ENCODE measurements at regions not wholly inside any gene's neighbourhood (a gene's known extent, or its start where the extent isn't known, plus 50 kb on each side); places are given as distances from the start of the nearest gene placed in this dataset.
"Not testable (repeated sequence)": the region's sequence is repeated elsewhere in the genome, so short reads cannot be mapped to it uniquely, and the experiment has no call there.

- no peak for ATAC-seq
- Mint-ChIP-seq H3K4me1 (ENCODE audit: low read depth) (no peaks in the 10 kb centered on the region), H3K9me3 (no peaks in the 10 kb centered on the region), H3K36me3 (ENCODE audit: insufficient read depth) (no peaks in the 10 kb centered on the region), H3K4me3 (no peak overlapping the region), H3K27me3 (ENCODE audit: low read depth) (peaks cover 12% of the 10 kb centered on the region)
- DNase-seq: no peak
Measured at GRCh38 chr2:176978921-176979320, 233.7 kb upstream of the HNRNPA3 start.

- no peak for ATAC-seq
- H3K27me3 Mint-ChIP-seq (ENCODE audit: low read depth): peaks cover 9% of the 10 kb centered on the region
- no peaks in the 10 kb centered on the region for H3K4me1 Mint-ChIP-seq (ENCODE audit: low read depth)
- no peak for DNase-seq
- no peaks in the 10 kb centered on the region for H3K9me3 Mint-ChIP-seq
- no peak overlapping the region for H3K4me3 Mint-ChIP-seq
- H3K36me3 Mint-ChIP-seq (ENCODE audit: insufficient read depth): no peaks in the 10 kb centered on the region
Measured at GRCh38 chr2:176979981-176980710, 232.4 kb upstream of the HNRNPA3 start.

GRCh38 chr2:176984987-176985386 is 227.6 kb upstream of the HNRNPA3 start:
- H3K27me3 Mint-ChIP-seq (ENCODE audit: low read depth): peaks cover 8% of the 10 kb centered on the region
- H3K9me3 Mint-ChIP-seq: no peaks in the 10 kb centered on the region
- DNase-seq (no peak), ATAC-seq (no peak)
- H3K4me1 Mint-ChIP-seq (ENCODE audit: low read depth): no peaks in the 10 kb centered on the region
- no peaks in the 10 kb centered on the region for H3K36me3 Mint-ChIP-seq (ENCODE audit: insufficient read depth)
- H3K4me3 Mint-ChIP-seq: no peak overlapping the region

GRCh38 chr2:176985871-176986270 is 226.7 kb upstream of the HNRNPA3 start:
- Mint-ChIP-seq H3K4me3 (no peak overlapping the region), H3K9me3 (no peaks in the 10 kb centered on the region), H3K27me3 (ENCODE audit: low read depth) (peaks cover 8% of the 10 kb centered on the region), H3K4me1 (ENCODE audit: low read depth) (no peaks in the 10 kb centered on the region), H3K36me3 (ENCODE audit: insufficient read depth) (no peaks in the 10 kb centered on the region)
- DNase-seq: no peak
- ATAC-seq: no peak

GRCh38 chr2:176986487-176986886 is 226.1 kb upstream of the HNRNPA3 start:
- Mint-ChIP-seq H3K36me3 (ENCODE audit: insufficient read depth) (no peaks in the 10 kb centered on the region), H3K4me3 (no peak overlapping the region), H3K9me3 (no peaks in the 10 kb centered on the region), H3K4me1 (ENCODE audit: low read depth) (no peaks in the 10 kb centered on the region), H3K27me3 (ENCODE audit: low read depth) (peaks cover 10% of the 10 kb centered on the region)
- ATAC-seq (no peak), DNase-seq (no peak)

- Mint-ChIP-seq H3K4me3 (no peak overlapping the region), H3K27me3 (ENCODE audit: low read depth) (peaks cover 9% of the 10 kb centered on the region), H3K9me3 (no peaks in the 10 kb centered on the region), H3K4me1 (ENCODE audit: low read depth) (peaks cover 4% of the 10 kb centered on the region), H3K36me3 (ENCODE audit: insufficient read depth) (no peaks in the 10 kb centered on the region)
- ATAC-seq (no peak), DNase-seq (no peak)
Measured at GRCh38 chr2:176991411-176991810, 221.2 kb upstream of the HNRNPA3 start.

GRCh38 chr2:176997074-176997791 is 215.4 kb upstream of the HNRNPA3 start:
- no peak for DNase-seq
- Mint-ChIP-seq H3K9me3 (no peaks in the 10 kb centered on the region), H3K4me3 (no peak overlapping the region), H3K36me3 (ENCODE audit: insufficient read depth) (no peaks in the 10 kb centered on the region), H3K27me3 (ENCODE audit: low read depth) (peaks cover 9% of the 10 kb centered on the region), H3K4me1 (ENCODE audit: low read depth) (peaks cover 24% of the 10 kb centered on the region)
- ATAC-seq: peak; percentile 78 to 81

- DNase-seq (no peak), ATAC-seq (no peak)
- peaks cover 7% of the 10 kb centered on the region for H3K27me3 Mint-ChIP-seq (ENCODE audit: low read depth)
- H3K4me1 Mint-ChIP-seq (ENCODE audit: low read depth): peaks cover 24% of the 10 kb centered on the region
- H3K4me3 Mint-ChIP-seq: no peak overlapping the region
- H3K36me3 Mint-ChIP-seq (ENCODE audit: insufficient read depth): no peaks in the 10 kb centered on the region
- no peaks in the 10 kb centered on the region for H3K9me3 Mint-ChIP-seq
Measured at GRCh38 chr2:176997792-176998169, 214.8 kb upstream of the HNRNPA3 start.

- ATAC-seq: peak in 1 of 2 donors; percentile 49
- H3K36me3 Mint-ChIP-seq (ENCODE audit: insufficient read depth): no peaks in the 10 kb centered on the region
Measured at GRCh38 chr2:176999301-176999700, 213.3 kb upstream of the HNRNPA3 start.

GRCh38 chr2:177000061-177000714 is 212.4 kb upstream of the HNRNPA3 start:
- H3K9me3 Mint-ChIP-seq: no peaks in the 10 kb centered on the region
- H3K4me3 Mint-ChIP-seq: no peak overlapping the region
- no peaks in the 10 kb centered on the region for H3K36me3 Mint-ChIP-seq (ENCODE audit: insufficient read depth)
- H3K27me3 Mint-ChIP-seq (ENCODE audit: low read depth): peaks cover 6% of the 10 kb centered on the region
- DNase-seq: no peak
- peaks cover 24% of the 10 kb centered on the region for H3K4me1 Mint-ChIP-seq (ENCODE audit: low read depth)
- ATAC-seq: no peak

More at GRCh38 chr2:176999301-176999700, 213.3 kb upstream of the HNRNPA3 start:
- H3K4me1 Mint-ChIP-seq (ENCODE audit: low read depth): peaks cover 24% of the 10 kb centered on the region
- H3K4me3 Mint-ChIP-seq: no peak overlapping the region
- DNase-seq: no peak
- peaks cover 6% of the 10 kb centered on the region for H3K27me3 Mint-ChIP-seq (ENCODE audit: low read depth)
- H3K9me3 Mint-ChIP-seq: no peaks in the 10 kb centered on the region

GRCh38 chr2:177000715-177001072 is 211.9 kb upstream of the HNRNPA3 start:
- no peak for DNase-seq
- H3K4me1 Mint-ChIP-seq (ENCODE audit: low read depth): peaks cover 24% of the 10 kb centered on the region
- H3K27me3 Mint-ChIP-seq (ENCODE audit: low read depth): peaks cover 6% of the 10 kb centered on the region
- H3K36me3 Mint-ChIP-seq (ENCODE audit: insufficient read depth): no peaks in the 10 kb centered on the region
- no peaks in the 10 kb centered on the region for H3K9me3 Mint-ChIP-seq
- no peak for ATAC-seq
- no peak overlapping the region for H3K4me3 Mint-ChIP-seq

GRCh38 chr2:177001334-177001733 is 211.3 kb upstream of the HNRNPA3 start:
- Mint-ChIP-seq H3K36me3 (ENCODE audit: insufficient read depth) (no peaks in the 10 kb centered on the region), H3K4me1 (ENCODE audit: low read depth) (peaks cover 20% of the 10 kb centered on the region), H3K27me3 (ENCODE audit: low read depth) (peaks cover 6% of the 10 kb centered on the region), H3K4me3 (no peak overlapping the region), H3K9me3 (no peaks in the 10 kb centered on the region)
- no peak for DNase-seq
- ATAC-seq: no peak

- Mint-ChIP-seq H3K4me3 (no peak overlapping the region), H3K27me3 (ENCODE audit: low read depth) (peaks cover 8% of the 10 kb centered on the region), H3K9me3 (no peaks in the 10 kb centered on the region), H3K36me3 (ENCODE audit: insufficient read depth) (no peaks in the 10 kb centered on the region), H3K4me1 (ENCODE audit: low read depth) (peaks cover 10% of the 10 kb centered on the region)
- DNase-seq (no peak), ATAC-seq (no peak)
Measured at GRCh38 chr2:177002983-177003382, 209.6 kb upstream of the HNRNPA3 start.

GRCh38 chr2:177007726-177008125 is 204.9 kb upstream of the HNRNPA3 start:
- not testable (repeated sequence) for H3K4me3 Mint-ChIP-seq; H3K27me3 Mint-ChIP-seq (ENCODE audit: low read depth); H3K9me3 Mint-ChIP-seq; ATAC-seq; DNase-seq; H3K36me3 Mint-ChIP-seq (ENCODE audit: insufficient read depth); H3K4me1 Mint-ChIP-seq (ENCODE audit: low read depth)

GRCh38 chr2:177008662-177009061 is 203.9 kb upstream of the HNRNPA3 start:
- H3K36me3 Mint-ChIP-seq (ENCODE audit: insufficient read depth); H3K4me1 Mint-ChIP-seq (ENCODE audit: low read depth); ATAC-seq; H3K27me3 Mint-ChIP-seq (ENCODE audit: low read depth); DNase-seq; H3K4me3 Mint-ChIP-seq; H3K9me3 Mint-ChIP-seq: not testable (repeated sequence)
